ENCODE measurements at regions not wholly inside any gene's neighbourhood (a gene's known extent, or its start where the extent isn't known, plus 50 kb on each side); places are given as distances from the start of the nearest gene placed in this dataset.

GRCh38 chrX:5829060-5829459, 399.6 kb downstream of the NLGN4X start:
- TF ChIP-seq FOXK2 (IDR thresholded peaks at IDR 0.05) (no peak), SP1 (IDR thresholded peaks at IDR 0.05) (no peak), BHLHE40 (IDR thresholded peaks at IDR 0.05; ENCODE audit: borderline replicate concordance) (no peak), FOXM1 (IDR thresholded peaks at IDR 0.05; ENCODE audit: borderline replicate concordance) (no peak), HDGF (IDR thresholded peaks at IDR 0.05; ENCODE audit: borderline replicate concordance) (no peak), ZNF384 (IDR thresholded peaks at IDR 0.05) (no peak), L3MBTL2 (conservative IDR thresholded peaks at IDR 0.05) (no peak), TARDBP (IDR thresholded peaks at IDR 0.05) (no peak), NFRKB (IDR thresholded peaks at IDR 0.05) (no peak), ELF4 (IDR thresholded peaks at IDR 0.05) (no peak), FOXA1 (IDR thresholded peaks at IDR 0.05) (no peak), ARNT (IDR thresholded peaks at IDR 0.05) (no peak), LEF1 (IDR thresholded peaks at IDR 0.05; ENCODE audit: borderline replicate concordance) (no peak)
